HepG2 (cell line): ENCODE measurements at regions not wholly inside any gene's neighbourhood (a gene's known extent, or its start where the extent isn't known, plus 50 kb on each side); places are given as distances from the start of the nearest gene placed in this dataset.

Source experiments
- AHDC1 ChIP-seq: sonication (generic); formaldehyde crosslinking; IDR thresholded peaks from 2 replicates; pipeline ENCODE4 v1.5.1; 2020; ENCODE audit warnings: mild to moderate bottlenecking, missing genetic modification reagents, borderline replicate concordance
- CTCF ChIP-seq: sonication (generic); formaldehyde crosslinking; IDR thresholded peaks from 2 replicates; pipeline ENCODE4 v1.5.0; 2020; ENCODE audit warnings: mild to moderate bottlenecking, missing genetic modification reagents, moderate library complexity
- EZH2 ChIP-seq: conservative IDR thresholded peaks from 2 replicates; pipeline ENCODE4 v1.6.1; 2012; ENCODE audit warnings: mild to moderate bottlenecking, low read depth, low read length, moderate library complexity
- FOSL1 ChIP-seq: sonication (generic); formaldehyde crosslinking; IDR thresholded peaks from 2 replicates; pipeline ENCODE4 v1.9.0; 2021; ENCODE audit warnings: missing genetic modification reagents, borderline replicate concordance
- HCFC1 ChIP-seq: fragments of 150-350 bp; IDR thresholded peaks from 2 replicates; pipeline ENCODE4 v1.6.1; 2014; ENCODE audit warnings: low read depth, low read length
- IRF2 ChIP-seq: IDR thresholded peaks from 2 replicates; pipeline ENCODE4 v1.6.1; 2018; ENCODE audit warnings: missing genetic modification reagents, missing compliant biosample characterization
- MEIS1 ChIP-seq: sonication (generic); formaldehyde crosslinking; IDR thresholded peaks from 2 replicates; pipeline ENCODE4 v1.9.0; 2021; ENCODE audit warnings: mild to moderate bottlenecking, missing genetic modification reagents, moderate library complexity, borderline replicate concordance
- PCBP2 ChIP-seq: fragments of 200-400 bp; formaldehyde crosslinking; optimal IDR thresholded peaks from 2 replicates; pipeline ENCODE3; 2018; ENCODE audit warnings: low read length, low read depth; ENCODE audit not compliant: poor library complexity, severe bottlenecking
- TCF12 ChIP-seq, 2 experiments: fragments of 450-650 bp in 1 of 2; sonication (generic) in 1 of 2; formaldehyde crosslinking in 1 of 2; IDR thresholded peaks; 2 replicates each; pipeline versions ENCODE4 v1.6.1 to v1.8.0; 2017 to 2022; ENCODE audit warnings: antibody characterized with exemption in 1 of 2, mild to moderate bottlenecking in 1 of 2, missing genetic modification reagents in 1 of 2, moderate library complexity in 1 of 2
- ZFP37 ChIP-seq: sonication (generic); formaldehyde crosslinking; IDR thresholded peaks from 2 replicates; pipeline ENCODE4 v1.4.0; 2020; ENCODE audit warnings: missing genetic modification reagents, borderline replicate concordance
- ZNF407 ChIP-seq: sonication (generic); formaldehyde crosslinking; IDR thresholded peaks from one replicate; pipeline ENCODE4 v1.5.1; 2020; ENCODE audit warnings: mild to moderate bottlenecking, missing genetic modification reagents; ENCODE audit errors: not compliant biosample characterization
- ZNF607 ChIP-seq: sonication (generic); formaldehyde crosslinking; IDR thresholded peaks from 2 replicates; pipeline ENCODE4 v1.5.1; 2020; ENCODE audit warnings: missing genetic modification reagents, mild to moderate bottlenecking, borderline replicate concordance

GRCh38 chr4:17082186-17082585 lies 183.7 kb upstream of the LDB2 start:
- TF ChIP-seq MEIS1 (CRISPR knock-in tag) (no peak), EZH2 (no peak), AHDC1 (CRISPR knock-in tag) (no peak), HCFC1 (no peak), ZNF407 (CRISPR knock-in tag) (no peak), CTCF (CRISPR knock-in tag) (no peak), ZFP37 (CRISPR knock-in tag) (no peak), IRF2 (CRISPR knock-in tag) (no peak), TCF12 (IDR thresholded peaks at IDR 0.05) (no peak), TCF12 (CRISPR knock-in tag; IDR thresholded peaks at IDR 0.05) (no peak), ZNF607 (CRISPR knock-in tag) (no peak), PCBP2 (no peak), FOSL1 (CRISPR knock-in tag) (no peak)
